PC-3 (cell line): ENCODE measurements at regions not wholly inside any gene's neighbourhood (a gene's known extent, or its start where the extent isn't known, plus 50 kb on each side); places are given as distances from the start of the nearest gene placed in this dataset.

Experiments
- ATAC-seq: fragments of 200-7000 bp; cut with Tn5 transposase; 2 replicates; pipeline ENCODE4 v1.9.1; 2020; ENCODE audit warnings: mild to moderate bottlenecking, moderate library complexity
- BruUV-seq: library from RNA; stranded (reverse); fragments of 400-500 nt; replicated peaks from 2 replicates; lab custom pipeline; 2021; lab: Mats Ljungman, UMichigan
- CTCF ChIA-PET: fragments of 300-600 bp; sonication (Branson Sonifier 250); formaldehyde crosslinking; loops from one replicate; lab custom pipeline; 2022; ENCODE audit warnings: antibody characterized with exemption; lab: Charles Lee
- POLR2A ChIA-PET: fragments of 300-600 bp; sonication (Branson Sonifier 250); formaldehyde crosslinking; loops from one replicate; lab custom pipeline; 2022; ENCODE audit warnings: antibody characterized with exemption; ENCODE audit not compliant: unreplicated experiment; lab: Charles Lee
- DNase-seq: peaks from one replicate; pipeline ENCODE4 v3.0.0-alpha.2; 2015
- H2AFZ ChIP-seq: fragments of 300-600 bp; sonication (generic); 2 replicates; pipeline ENCODE4 v1.6.0; 2016; ENCODE audit warnings: antibody characterized with exemption, low read length
- H3F3A ChIP-seq: fragments of 300-600 bp; sonication (generic); one replicate; pipeline ENCODE4 v1.6.0; 2017; ENCODE audit warnings: antibody characterized with exemption, low read length, control low read depth, mild to moderate bottlenecking; ENCODE audit not compliant: unreplicated experiment
- H3K27ac ChIP-seq: fragments of 300-600 bp; sonication (generic); 2 replicates; pipeline ENCODE4 v1.5.1; 2016; ENCODE audit warnings: mild to moderate bottlenecking, low read length
- H3K27me3 ChIP-seq: fragments of 300-600 bp; sonication (generic); 2 replicates; pipeline ENCODE4 v1.6.1; 2016; ENCODE audit warnings: low read length, mixed read lengths
- H3K36me3 ChIP-seq: fragments of 300-600 bp; sonication (generic); 2 replicates; pipeline ENCODE4 v1.6.1; 2016; ENCODE audit warnings: low read depth, mixed run types, low read length, mixed read lengths
- H3K4me1 ChIP-seq: fragments of 300-600 bp; sonication (generic); 2 replicates; pipeline ENCODE4 v1.5.1; 2016; ENCODE audit warnings: low read length; ENCODE audit not compliant: insufficient read depth
- H3K4me2 ChIP-seq: fragments of 300-600 bp; sonication (generic); 2 replicates; pipeline ENCODE4 v1.6.0; 2016; ENCODE audit warnings: low read length
- H3K4me3 ChIP-seq: fragments of 300-600 bp; sonication (generic); 2 replicates; pipeline ENCODE4 v1.5.1; 2016; ENCODE audit warnings: mild to moderate bottlenecking, low read length, mixed read lengths
- H3K79me2 ChIP-seq: fragments of 300-600 bp; sonication (generic); 2 replicates; pipeline ENCODE4 v1.6.1; 2017; ENCODE audit warnings: low read length, mixed read lengths
- H3K9ac ChIP-seq: fragments of 300-600 bp; sonication (generic); 2 replicates; pipeline ENCODE4 v1.6.0; 2016; ENCODE audit warnings: mild to moderate bottlenecking, low read length
- H3K9me2 ChIP-seq: fragments of 300-600 bp; sonication (generic); replicated peaks from 2 replicates; pipeline ENCODE4 v1.6.1; 2016; ENCODE audit warnings: mixed run types, low read length, mixed read lengths
- H3K9me3 ChIP-seq: fragments of 300-600 bp; sonication (generic); 2 replicates; pipeline ENCODE4 v1.6.1; 2016; ENCODE audit warnings: low read length, mixed read lengths
- H4K20me1 ChIP-seq: fragments of 300-600 bp; sonication (generic); 2 replicates; pipeline ENCODE4 v1.6.1; 2016; ENCODE audit warnings: low read length, mixed read lengths
- EZH2 ChIP-seq: fragments of 300-600 bp; sonication (generic); IDR thresholded peaks from one replicate; pipeline ENCODE4 v1.6.1; 2017; ENCODE audit warnings: antibody characterized with exemption, mild to moderate bottlenecking, low read length; ENCODE audit not compliant: unreplicated experiment
- EZH2phosphoT487 ChIP-seq: fragments of 300-600 bp; sonication (generic); IDR thresholded peaks from 2 replicates; pipeline ENCODE4 v1.6.1; 2018; ENCODE audit warnings: mild to moderate bottlenecking, antibody characterized with exemption, low read length, borderline replicate concordance
- intact Hi-C: fragments of 100-400 bp; cut with micrococcal nuclease; formaldehyde crosslinking; loops from 2 replicates; pipeline ENCODE4 v1.9.0; 2023
- TF ChIP-seq, protein P1 (sequence below): fragments of 300-600 bp; sonication (generic); conservative IDR thresholded peaks from 2 replicates; pipeline ENCODE4 v1.5.1; 2017; ENCODE audit warnings: antibody characterized with exemption, low read depth, mild to moderate bottlenecking, low read length

GRCh38 chr2:217666338-217666737, 336.5 kb downstream of the TNS1 start:
- Histone ChIP-seq H3K36me3 (no peaks in the 10 kb centered on the region), H3K27me3 (no peaks in the 10 kb centered on the region), H2AFZ (no peak overlapping the region), H3K9me3 (no peaks in the 10 kb centered on the region), H3K9ac (no peak overlapping the region), H3K9me2 (no peaks in the 10 kb centered on the region), H3K79me2 (no peaks in the 10 kb centered on the region), H3K4me3 (no peak overlapping the region), H3F3A (no peaks in the 10 kb centered on the region), H3K4me1 (peaks cover 10% of the 10 kb centered on the region), H4K20me1 (no peaks in the 10 kb centered on the region), H3K4me2 (no peak overlapping the region), H3K27ac (no peak overlapping the region)
- no TSS peak for BruUV-seq
- POLR2A ChIA-PET: no interaction called here
- ATAC-seq (no peak), DNase-seq (no peak)
- TF ChIP-seq, protein P1, sequence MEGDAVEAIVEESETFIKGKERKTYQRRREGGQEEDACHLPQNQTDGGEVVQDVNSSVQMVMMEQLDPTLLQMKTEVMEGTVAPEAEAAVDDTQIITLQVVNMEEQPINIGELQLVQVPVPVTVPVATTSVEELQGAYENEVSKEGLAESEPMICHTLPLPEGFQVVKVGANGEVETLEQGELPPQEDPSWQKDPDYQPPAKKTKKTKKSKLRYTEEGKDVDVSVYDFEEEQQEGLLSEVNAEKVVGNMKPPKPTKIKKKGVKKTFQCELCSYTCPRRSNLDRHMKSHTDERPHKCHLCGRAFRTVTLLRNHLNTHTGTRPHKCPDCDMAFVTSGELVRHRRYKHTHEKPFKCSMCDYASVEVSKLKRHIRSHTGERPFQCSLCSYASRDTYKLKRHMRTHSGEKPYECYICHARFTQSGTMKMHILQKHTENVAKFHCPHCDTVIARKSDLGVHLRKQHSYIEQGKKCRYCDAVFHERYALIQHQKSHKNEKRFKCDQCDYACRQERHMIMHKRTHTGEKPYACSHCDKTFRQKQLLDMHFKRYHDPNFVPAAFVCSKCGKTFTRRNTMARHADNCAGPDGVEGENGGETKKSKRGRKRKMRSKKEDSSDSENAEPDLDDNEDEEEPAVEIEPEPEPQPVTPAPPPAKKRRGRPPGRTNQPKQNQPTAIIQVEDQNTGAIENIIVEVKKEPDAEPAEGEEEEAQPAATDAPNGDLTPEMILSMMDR: no peak
- TF ChIP-seq EZH2: no peak
- no peak for TF ChIP-seq EZH2phosphoT487
- intact Hi-C loops: no loop called here
- CTCF ChIA-PET: no interaction called here

GRCh38 chr2:217664761-217665160, 338.0 kb downstream of the TNS1 start:
- Histone ChIP-seq H3K4me3 (no peak overlapping the region), H3K4me2 (no peak overlapping the region), H2AFZ (no peak overlapping the region), H3K79me2 (no peaks in the 10 kb centered on the region), H3K9me3 (no peaks in the 10 kb centered on the region), H3K9me2 (no peaks in the 10 kb centered on the region), H3F3A (no peaks in the 10 kb centered on the region), H4K20me1 (no peaks in the 10 kb centered on the region), H3K27ac (no peak overlapping the region), H3K36me3 (no peaks in the 10 kb centered on the region), H3K4me1 (peaks cover 10% of the 10 kb centered on the region), H3K9ac (no peak overlapping the region), H3K27me3 (no peaks in the 10 kb centered on the region)
- DNase-seq: no peak
- TF ChIP-seq EZH2 (no peak), EZH2phosphoT487 (no peak)
- TF ChIP-seq, protein P1: no peak
- intact Hi-C loops: no loop called here
- no TSS peak for BruUV-seq
- ATAC-seq: no peak
- POLR2A ChIA-PET: no interaction called here
- CTCF ChIA-PET: no interaction called here

DNA sequence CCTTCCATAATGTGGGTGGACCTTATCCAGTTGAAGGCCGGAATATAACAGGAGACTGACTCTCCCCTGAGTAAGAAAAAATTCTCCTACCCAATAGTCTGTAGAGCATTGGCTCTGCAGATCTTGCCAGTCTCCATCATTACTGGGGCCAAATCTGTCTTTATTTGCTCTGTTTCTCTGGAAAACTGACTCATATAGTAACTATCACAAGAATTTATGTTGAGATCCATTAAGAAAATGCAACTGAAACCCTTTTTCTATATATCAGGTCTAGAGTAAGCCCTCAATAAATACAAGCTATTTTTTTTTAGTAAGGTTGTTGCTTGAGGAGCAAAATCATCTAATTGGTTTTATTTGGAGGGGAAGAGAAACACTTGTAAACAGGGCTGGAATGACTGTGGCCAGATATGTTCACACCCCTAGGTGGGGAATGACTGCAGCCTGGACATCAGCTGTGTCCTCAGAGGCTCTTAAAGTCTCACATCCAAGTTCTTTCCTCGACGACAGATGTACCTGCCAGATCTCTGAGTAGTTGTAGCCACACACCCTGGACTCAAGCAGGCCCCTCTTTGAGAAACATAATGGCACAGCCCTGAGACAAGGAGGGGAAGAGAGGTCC, 339.7 kb downstream of the TNS1 start:
- ChIA-PET POLR2A (no interaction called here), CTCF (no interaction called here)
- Histone ChIP-seq H3K27me3 (no peaks in the 10 kb centered on the region), H3K9me2 (no peaks in the 10 kb centered on the region), H2AFZ (no peak overlapping the region), H3K4me3 (no peak overlapping the region), H3K4me1 (peaks cover 10% of the 10 kb centered on the region), H3F3A (no peaks in the 10 kb centered on the region), H3K79me2 (no peaks in the 10 kb centered on the region), H3K27ac (no peak overlapping the region), H3K9ac (no peak overlapping the region), H3K4me2 (0 out of 2 replicates have a peak overlapping the region, but pooled peaks have one; percentile 24), H3K36me3 (no peaks in the 10 kb centered on the region), H3K9me3 (no peaks in the 10 kb centered on the region), H4K20me1 (no peaks in the 10 kb centered on the region)
- DNase-seq (peak; percentile 43), ATAC-seq (no peak)
- intact Hi-C loops: no loop called here
- TF ChIP-seq EZH2: no peak
- TF ChIP-seq, protein P1: no peak
- BruUV-seq: no TSS peak
